ENCODE measurements at regions not wholly inside any gene's neighbourhood (a gene's known extent, or its start where the extent isn't known, plus 50 kb on each side); places are given as distances from the start of the nearest gene placed in this dataset.
A peak's percentile ranks its signal among the peaks of the same experiment; 100 is the strongest.

DNA sequence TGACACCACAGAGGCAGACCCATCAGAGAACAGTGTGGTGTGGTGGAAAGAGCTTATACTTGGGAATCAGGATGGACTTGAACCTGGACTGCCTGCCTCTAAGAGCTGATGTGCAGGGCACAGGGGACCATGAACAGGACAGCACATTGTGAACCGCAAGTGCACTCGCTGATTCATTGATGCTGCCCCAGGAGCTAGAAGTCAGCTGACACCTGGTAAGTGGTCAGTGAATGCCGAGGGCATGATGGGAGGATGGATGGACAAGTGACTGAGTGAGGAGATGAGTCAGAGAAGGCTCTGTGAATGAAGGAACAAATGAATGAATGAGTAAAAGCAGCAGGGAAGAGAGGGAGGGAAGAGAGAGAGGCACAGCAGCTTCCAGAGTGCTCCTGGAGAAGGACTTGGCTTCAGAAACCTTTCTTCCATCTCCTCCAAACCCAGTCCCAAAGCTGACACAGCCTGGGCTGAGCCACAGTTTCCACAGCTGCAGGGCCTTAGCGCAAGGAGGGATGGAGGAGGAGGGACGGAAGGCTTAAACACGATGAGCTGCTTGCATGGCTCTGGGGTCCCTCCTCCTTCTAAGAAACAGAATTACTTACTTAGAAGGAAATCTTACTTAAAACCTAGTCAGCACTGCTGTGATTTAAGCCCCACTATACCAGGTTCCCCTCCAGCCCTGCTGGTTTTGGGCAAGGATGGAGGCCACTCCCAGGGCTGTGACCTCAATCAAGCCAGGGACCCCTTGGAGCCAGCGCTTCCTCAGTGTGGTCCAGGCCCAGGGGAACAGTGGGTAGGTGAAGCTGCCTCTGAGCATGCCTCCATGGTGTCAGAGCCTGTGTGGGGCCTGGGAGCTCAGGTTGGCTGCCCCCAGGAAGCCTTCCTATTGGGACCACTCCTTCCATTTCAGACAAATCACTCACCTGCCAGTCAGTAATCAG, 184.6 kb downstream of the TMEM132E start:
- Mint-ChIP-seq H3K4me1 (ENCODE audit: low read depth) (no peaks in the 10 kb centered on the region), H3K4me3 (no peak overlapping the region), H3K27me3 (ENCODE audit: insufficient read depth) (peaks cover 6% of the 10 kb centered on the region)

DNA sequence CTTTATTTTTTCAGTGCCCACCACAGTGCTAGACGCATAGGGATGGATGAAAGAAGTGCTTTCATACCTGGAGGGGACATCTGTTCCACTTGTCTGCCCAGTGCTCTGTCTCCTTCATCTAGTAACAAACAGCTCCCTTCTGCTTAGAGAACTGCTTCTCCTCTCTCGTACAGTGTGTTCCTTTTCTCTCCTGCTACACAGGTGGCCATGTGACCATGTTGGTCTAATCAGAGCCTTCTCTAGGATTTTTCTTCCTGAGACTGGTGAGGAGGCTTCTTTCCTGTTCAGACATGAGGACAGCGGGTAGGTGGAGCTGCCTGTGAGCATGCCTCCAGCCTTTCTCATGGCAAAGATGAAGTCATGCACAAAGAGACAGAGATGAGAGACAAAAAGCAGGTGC, 182.7 kb downstream of the TMEM132E start:
- H3K4me3 Mint-ChIP-seq: no peak overlapping the region
- no peaks in the 10 kb centered on the region for H3K4me1 Mint-ChIP-seq (ENCODE audit: low read depth)
- no peak overlapping the region for H3K27ac Mint-ChIP-seq
- H3K27me3 Mint-ChIP-seq (ENCODE audit: insufficient read depth): peaks cover 3% of the 10 kb centered on the region
- DNase-seq (ENCODE audit: low spot score): no peak
- H3K9me3 Mint-ChIP-seq: no peaks in the 10 kb centered on the region
- intact Hi-C loops (cut with micrococcal nuclease): no loop called here
- H3K36me3 Mint-ChIP-seq (ENCODE audit: low read depth): no peaks in the 10 kb centered on the region

More for the DNA sequence above, 184.6 kb downstream of the TMEM132E start:
- Mint-ChIP-seq H3K36me3 (ENCODE audit: low read depth) (no peaks in the 10 kb centered on the region), H3K27ac (no peak overlapping the region), H3K9me3 (no peaks in the 10 kb centered on the region)
- intact Hi-C loops (cut with micrococcal nuclease): no loop called here
- DNase-seq (ENCODE audit: low spot score): no peak

DNA sequence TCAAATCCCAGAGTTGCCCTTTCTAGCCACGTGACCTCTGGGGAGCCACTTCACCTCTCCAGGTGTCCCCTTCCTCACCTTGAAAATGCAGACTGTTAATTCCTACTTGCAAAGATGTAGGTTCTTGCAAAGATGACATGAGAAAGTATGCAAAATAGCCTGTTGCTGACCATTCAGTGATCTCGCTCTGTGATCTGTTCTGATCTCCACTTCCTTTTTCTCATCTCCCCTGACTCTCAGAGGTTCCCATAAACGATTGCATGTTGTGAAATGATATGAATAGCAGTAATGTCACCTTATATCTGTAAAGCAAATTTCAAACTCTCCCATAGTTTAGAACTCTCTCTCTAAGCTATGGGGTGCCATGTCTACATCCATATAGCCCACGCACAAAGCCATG, 182.3 kb downstream of the TMEM132E start:
- H3K27ac Mint-ChIP-seq: no peak overlapping the region
- H3K4me1 Mint-ChIP-seq (ENCODE audit: low read depth): no peaks in the 10 kb centered on the region
- H3K27me3 Mint-ChIP-seq (ENCODE audit: insufficient read depth): peaks cover 3% of the 10 kb centered on the region
- no peak for DNase-seq (ENCODE audit: low spot score)
- H3K36me3 Mint-ChIP-seq (ENCODE audit: low read depth): no peaks in the 10 kb centered on the region
- H3K9me3 Mint-ChIP-seq: no peaks in the 10 kb centered on the region
- intact Hi-C loops (cut with micrococcal nuclease): no loop called here
- no peak overlapping the region for H3K4me3 Mint-ChIP-seq

DNA sequence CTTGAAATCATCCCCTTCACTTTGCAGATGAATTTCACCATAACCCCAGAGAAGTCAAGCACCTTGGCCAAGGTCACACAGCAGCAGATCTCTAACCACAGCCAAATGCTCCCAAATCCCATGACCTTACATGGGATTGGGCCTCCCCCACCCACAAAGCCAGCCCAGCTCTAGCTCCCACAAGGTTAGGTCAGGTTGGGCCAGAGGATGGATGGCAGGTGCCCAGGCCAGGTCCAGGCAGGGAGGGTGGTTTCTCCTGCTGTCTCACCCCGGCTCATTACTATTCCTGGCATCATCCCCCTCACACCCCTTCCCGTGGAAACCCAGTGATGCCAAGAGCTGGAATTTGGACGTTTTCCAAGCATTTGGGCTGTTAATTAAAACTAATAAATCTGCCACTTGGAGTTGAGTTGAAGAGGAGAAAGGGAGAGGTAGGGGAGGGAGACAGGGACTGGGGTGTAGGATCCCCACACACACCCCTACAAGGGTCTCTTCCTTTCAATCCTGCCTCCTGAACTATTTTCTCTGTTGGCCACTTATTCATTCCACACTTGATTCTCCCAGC, 181.6 kb downstream of the TMEM132E start:
- Mint-ChIP-seq H3K4me3 (no peak overlapping the region), H3K4me1 (ENCODE audit: low read depth) (no peaks in the 10 kb centered on the region), H3K9me3 (no peaks in the 10 kb centered on the region), H3K36me3 (ENCODE audit: low read depth) (no peaks in the 10 kb centered on the region), H3K27ac (no peak overlapping the region), H3K27me3 (ENCODE audit: insufficient read depth) (peaks cover 3% of the 10 kb centered on the region)
- DNase-seq (ENCODE audit: low spot score): no peak
- intact Hi-C loops (cut with micrococcal nuclease): no loop called here

DNA sequence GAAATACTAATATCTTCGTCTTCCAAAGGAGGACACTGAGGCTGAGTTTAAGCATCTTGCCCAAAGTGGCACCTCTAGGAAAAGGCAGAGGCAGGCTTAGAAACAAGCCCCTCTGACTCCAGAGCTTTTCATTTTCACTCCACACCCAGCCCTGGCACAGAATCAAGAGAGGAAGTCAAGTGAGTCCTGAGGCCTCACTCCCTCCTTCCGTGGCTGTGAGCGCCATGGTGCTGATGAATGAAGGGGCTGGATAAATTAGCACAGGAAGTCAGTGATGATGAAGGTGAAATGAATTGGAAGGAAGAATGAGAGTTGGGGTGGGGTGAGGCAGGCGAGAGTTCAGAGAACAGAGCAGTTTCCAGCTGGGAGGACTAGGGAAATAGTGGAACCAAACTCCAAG, 179.3 kb downstream of the TMEM132E start:
- H3K9me3 Mint-ChIP-seq: no peaks in the 10 kb centered on the region
- no peaks in the 10 kb centered on the region for H3K4me1 Mint-ChIP-seq (ENCODE audit: low read depth)
- intact Hi-C loops (cut with micrococcal nuclease): no loop called here
- no peak overlapping the region for H3K27ac Mint-ChIP-seq
- H3K36me3 Mint-ChIP-seq (ENCODE audit: low read depth): no peaks in the 10 kb centered on the region
- no peak overlapping the region for H3K4me3 Mint-ChIP-seq
- peaks cover 2% of the 10 kb centered on the region for H3K27me3 Mint-ChIP-seq (ENCODE audit: insufficient read depth)
- DNase-seq (ENCODE audit: low spot score): no peak

DNA sequence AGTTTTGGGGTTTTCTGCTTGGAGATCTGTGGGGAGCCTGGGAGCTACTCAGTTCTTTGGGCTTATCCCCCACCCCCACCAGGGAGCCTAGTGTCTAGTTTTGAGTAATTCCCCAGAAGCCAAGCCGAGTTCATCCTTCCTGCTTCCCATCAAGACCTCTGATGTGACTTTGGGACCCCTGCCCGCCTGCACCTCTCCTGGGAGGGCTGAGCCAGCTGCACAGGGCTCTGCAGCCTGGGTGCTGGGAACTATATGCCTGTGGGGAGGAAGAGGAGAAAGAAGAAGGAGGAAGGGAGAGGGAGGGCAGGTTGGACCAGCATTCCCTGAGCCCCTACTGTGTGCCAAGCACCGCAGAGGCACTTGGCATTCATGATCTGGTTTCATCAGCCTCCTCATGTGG, 178.9 kb downstream of the TMEM132E start:
- intact Hi-C loops (cut with micrococcal nuclease): no loop called here

DNA sequence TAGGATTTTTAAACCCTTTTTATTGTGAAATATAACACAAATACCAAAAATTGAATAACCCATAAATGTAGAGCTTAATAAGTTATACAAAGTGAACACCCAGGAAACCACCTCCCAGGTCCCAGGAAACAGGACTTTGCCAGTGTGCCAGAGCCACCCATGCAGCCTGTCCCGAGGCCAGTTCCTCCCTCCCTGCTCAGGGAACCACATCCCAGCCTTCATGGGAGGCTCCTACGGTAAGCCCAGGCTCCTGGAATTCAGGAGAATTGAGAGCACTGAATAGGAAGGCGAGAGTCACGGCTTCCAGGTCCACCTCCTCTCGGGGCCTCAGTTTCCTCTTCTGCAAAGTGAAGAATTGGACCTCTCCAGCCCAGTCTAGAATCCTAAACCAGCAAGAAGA, 178.2 kb downstream of the TMEM132E start:
- H3K36me3 Mint-ChIP-seq (ENCODE audit: low read depth): no peaks in the 10 kb centered on the region
- no peak for DNase-seq (ENCODE audit: low spot score)
- H3K27me3 Mint-ChIP-seq (ENCODE audit: insufficient read depth): no peaks in the 10 kb centered on the region
- no peaks in the 10 kb centered on the region for H3K9me3 Mint-ChIP-seq
- intact Hi-C loops (cut with micrococcal nuclease): no loop called here
- no peaks in the 10 kb centered on the region for H3K4me1 Mint-ChIP-seq (ENCODE audit: low read depth)
- no peak overlapping the region for H3K4me3 Mint-ChIP-seq
- no peak overlapping the region for H3K27ac Mint-ChIP-seq

More for the DNA sequence above, 178.9 kb downstream of the TMEM132E start:
- no peak overlapping the region for H3K4me3 Mint-ChIP-seq
- H3K9me3 Mint-ChIP-seq: no peaks in the 10 kb centered on the region
- H3K27me3 Mint-ChIP-seq (ENCODE audit: insufficient read depth): no peaks in the 10 kb centered on the region
- H3K36me3 Mint-ChIP-seq (ENCODE audit: low read depth): no peaks in the 10 kb centered on the region
- H3K27ac Mint-ChIP-seq: no peak overlapping the region
- no peak for DNase-seq (ENCODE audit: low spot score)
- no peaks in the 10 kb centered on the region for H3K4me1 Mint-ChIP-seq (ENCODE audit: low read depth)

DNA sequence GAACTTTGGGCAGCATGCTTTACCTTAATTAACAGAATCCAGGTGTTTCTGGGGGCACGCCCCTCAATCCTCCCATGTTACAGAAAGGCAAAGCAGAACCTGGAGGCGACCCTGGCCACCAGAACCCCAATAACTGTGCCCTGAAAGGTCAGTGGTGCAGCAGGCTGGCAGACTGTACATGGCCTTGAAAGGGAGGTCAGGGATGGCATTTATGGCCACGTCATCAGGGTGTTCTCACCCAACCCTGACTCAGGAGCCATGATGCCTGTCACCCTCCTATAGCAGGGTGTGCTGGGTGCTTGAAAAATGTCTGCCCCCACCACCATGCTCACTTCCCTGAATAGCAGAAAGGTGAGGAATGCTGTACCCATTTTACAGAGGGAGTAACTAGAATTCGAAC, 177.7 kb downstream of the TMEM132E start:
- no peaks in the 10 kb centered on the region for H3K27me3 Mint-ChIP-seq (ENCODE audit: insufficient read depth)
- no peaks in the 10 kb centered on the region for H3K4me1 Mint-ChIP-seq (ENCODE audit: low read depth)
- no peaks in the 10 kb centered on the region for H3K36me3 Mint-ChIP-seq (ENCODE audit: low read depth)
- intact Hi-C loops (cut with micrococcal nuclease): no loop called here
- DNase-seq (ENCODE audit: low spot score): no peak
- H3K9me3 Mint-ChIP-seq: no peaks in the 10 kb centered on the region
- no peak overlapping the region for H3K4me3 Mint-ChIP-seq
- no peak overlapping the region for H3K27ac Mint-ChIP-seq

DNA sequence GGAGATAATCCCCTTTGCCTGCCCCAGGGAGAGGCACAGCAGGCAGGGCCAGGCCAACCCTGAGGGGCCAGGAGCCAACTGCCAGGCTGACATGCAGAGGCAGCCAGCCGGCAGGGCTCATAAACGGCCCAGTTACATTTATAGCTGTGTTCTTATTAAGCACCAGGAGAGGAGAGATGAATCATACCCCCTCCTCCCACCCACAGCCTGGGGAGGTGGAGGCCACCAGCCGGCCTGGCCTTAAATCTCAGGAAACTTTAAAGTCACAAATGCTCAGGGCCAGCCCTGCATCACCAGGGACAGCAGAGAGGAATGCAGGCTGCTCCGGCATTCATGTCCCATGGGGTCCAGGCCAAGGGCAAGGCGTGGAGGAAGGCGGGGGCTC, 177.2 kb downstream of the TMEM132E start:
- H3K4me3 Mint-ChIP-seq: no peak overlapping the region
- no peak for DNase-seq (ENCODE audit: low spot score)
- H3K27ac Mint-ChIP-seq: no peak overlapping the region
- H3K9me3 Mint-ChIP-seq: no peaks in the 10 kb centered on the region
- H3K36me3 Mint-ChIP-seq (ENCODE audit: low read depth): no peaks in the 10 kb centered on the region
- no peaks in the 10 kb centered on the region for H3K27me3 Mint-ChIP-seq (ENCODE audit: insufficient read depth)
- intact Hi-C loops (cut with micrococcal nuclease): no loop called here
- H3K4me1 Mint-ChIP-seq (ENCODE audit: low read depth): no peaks in the 10 kb centered on the region

DNA sequence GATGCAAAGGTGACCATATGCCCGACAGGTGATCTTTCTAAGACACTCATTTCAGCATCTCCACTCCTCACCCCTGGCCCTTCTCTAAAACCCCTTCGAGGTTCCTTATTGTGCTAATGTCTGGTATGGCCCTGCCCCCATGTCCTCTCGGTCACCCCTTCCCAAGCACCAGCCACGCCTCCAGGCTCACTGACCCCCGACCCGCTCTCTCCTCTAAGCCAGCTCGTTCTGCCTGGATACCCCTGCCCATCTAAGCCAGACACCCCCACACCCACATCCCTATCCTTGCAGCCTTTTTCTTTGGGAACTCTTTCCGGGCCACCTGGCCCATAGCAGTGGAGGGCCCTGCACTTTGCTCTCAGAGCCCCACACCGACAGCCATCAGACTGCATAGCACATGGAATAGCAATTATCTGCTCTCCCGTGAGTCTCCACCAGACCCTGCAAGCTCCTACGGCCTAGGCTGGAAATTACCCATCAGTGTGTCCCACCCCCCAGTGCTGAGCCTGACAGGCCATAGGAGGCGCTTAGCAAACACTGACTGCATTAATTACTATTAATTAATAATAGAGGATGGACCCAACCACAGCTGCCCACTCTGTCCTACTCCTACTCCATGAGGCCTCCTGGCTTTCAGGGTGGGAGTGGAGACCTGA, 176.7 kb downstream of the TMEM132E start:
- no peak overlapping the region for H3K4me3 Mint-ChIP-seq
- no peaks in the 10 kb centered on the region for H3K36me3 Mint-ChIP-seq (ENCODE audit: low read depth)
- no peaks in the 10 kb centered on the region for H3K27me3 Mint-ChIP-seq (ENCODE audit: insufficient read depth)
- no peaks in the 10 kb centered on the region for H3K9me3 Mint-ChIP-seq
- H3K27ac Mint-ChIP-seq: peak overlapping the region; percentile 3
- intact Hi-C loops (cut with micrococcal nuclease): no loop called here
- DNase-seq (ENCODE audit: low spot score): no peak
- H3K4me1 Mint-ChIP-seq (ENCODE audit: low read depth): no peaks in the 10 kb centered on the region

DNA sequence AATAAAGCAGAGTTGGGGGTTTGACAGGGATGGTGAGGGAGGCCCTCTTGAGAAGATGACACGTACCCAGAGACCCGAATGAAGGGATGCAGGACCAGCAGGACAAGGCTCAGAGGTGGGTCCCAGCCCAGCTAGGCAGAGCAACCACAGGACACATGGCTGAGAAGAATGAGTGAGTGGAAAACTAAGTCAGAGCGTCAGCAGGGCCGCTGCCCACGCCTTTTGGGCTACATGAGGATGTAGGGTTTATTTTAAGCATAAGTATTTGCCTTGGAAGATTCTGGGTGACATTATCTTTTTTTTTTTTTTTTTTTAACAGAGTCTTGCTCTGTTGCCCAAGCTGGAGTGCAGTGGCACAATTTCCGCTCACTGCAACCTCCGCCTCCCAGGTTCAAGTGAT, 176.0 kb downstream of the TMEM132E start:
- Mint-ChIP-seq H3K4me1 (ENCODE audit: low read depth) (no peaks in the 10 kb centered on the region), H3K36me3 (ENCODE audit: low read depth) (no peaks in the 10 kb centered on the region), H3K27me3 (ENCODE audit: insufficient read depth) (no peaks in the 10 kb centered on the region)

DNA sequence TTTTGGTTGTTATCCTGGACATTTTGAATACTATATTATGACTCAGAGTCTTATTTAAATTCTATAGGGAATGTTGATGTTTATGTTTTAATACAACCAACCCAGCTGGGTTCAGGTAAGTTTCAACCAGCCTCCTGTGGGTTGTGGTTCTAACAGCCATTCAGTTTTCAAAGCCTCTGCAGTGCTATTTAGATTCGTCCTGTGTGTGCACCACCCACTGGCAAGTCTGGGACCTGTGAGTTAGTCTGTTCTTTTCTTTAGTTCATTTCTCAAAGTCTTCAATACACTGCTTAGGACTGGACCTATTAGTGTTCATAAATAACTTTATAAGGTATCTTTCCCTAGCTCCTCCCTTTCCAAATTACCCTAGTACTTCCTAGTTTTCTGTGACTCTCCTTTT, 170.6 kb downstream of the TMEM132E start:
- H3K36me3 Mint-ChIP-seq (ENCODE audit: low read depth): no peaks in the 10 kb centered on the region
- DNase-seq (ENCODE audit: low spot score): no peak
- no peak overlapping the region for H3K27ac Mint-ChIP-seq
- H3K9me3 Mint-ChIP-seq: no peaks in the 10 kb centered on the region
- H3K27me3 Mint-ChIP-seq (ENCODE audit: insufficient read depth): peaks cover 3% of the 10 kb centered on the region
- H3K4me1 Mint-ChIP-seq (ENCODE audit: low read depth): no peaks in the 10 kb centered on the region
- intact Hi-C loops (cut with micrococcal nuclease): no loop called here
- H3K4me3 Mint-ChIP-seq: no peak overlapping the region

More for the DNA sequence above, 176.0 kb downstream of the TMEM132E start:
- Mint-ChIP-seq H3K27ac (no peak overlapping the region), H3K4me3 (no peak overlapping the region), H3K9me3 (no peaks in the 10 kb centered on the region)
- intact Hi-C loops (cut with micrococcal nuclease): no loop called here
- no peak for DNase-seq (ENCODE audit: low spot score)

DNA sequence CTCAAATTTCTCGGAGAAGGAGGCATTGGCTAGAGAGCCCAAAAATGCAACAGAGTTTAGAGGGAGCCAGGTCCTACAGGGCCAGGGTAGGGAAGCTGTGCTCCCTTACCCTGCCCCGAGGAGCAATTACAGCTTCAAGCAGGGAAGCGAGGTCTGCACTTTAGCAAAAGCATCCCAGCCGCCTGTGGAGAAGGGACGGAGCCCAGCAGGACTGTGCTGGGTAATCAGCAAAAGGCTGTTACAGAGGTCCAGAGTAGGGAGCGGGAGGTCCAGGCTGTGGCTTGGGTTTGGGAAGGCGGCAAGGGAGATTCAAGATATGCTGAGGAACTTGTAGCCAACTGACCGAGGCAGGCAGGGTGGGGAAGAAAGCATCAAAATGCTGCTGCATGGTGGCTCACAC, 162.6 kb downstream of the TMEM132E start:
- DNase-seq (ENCODE audit: low spot score): no peak
- H3K36me3 Mint-ChIP-seq (ENCODE audit: low read depth): no peaks in the 10 kb centered on the region
- no peaks in the 10 kb centered on the region for H3K9me3 Mint-ChIP-seq
- no peak overlapping the region for H3K27ac Mint-ChIP-seq
- H3K4me1 Mint-ChIP-seq (ENCODE audit: low read depth): no peaks in the 10 kb centered on the region
- intact Hi-C loops (cut with micrococcal nuclease): no loop called here
- H3K4me3 Mint-ChIP-seq: no peak overlapping the region
- no peaks in the 10 kb centered on the region for H3K27me3 Mint-ChIP-seq (ENCODE audit: insufficient read depth)
